GM15510 (cell line): ENCODE measurements at regions not wholly inside any gene's neighbourhood (a gene's known extent, or its start where the extent isn't known, plus 50 kb on each side); places are given as distances from the start of the nearest gene placed in this dataset.

Experiments used
- POLR2A ChIP-seq: IDR thresholded peaks from 3 replicates; pipeline ENCODE4 v1.6.1; 2011; ENCODE audit warnings: borderline replicate concordance; ENCODE audit not compliant: insufficient read length; ENCODE audit errors: extremely low read depth

GRCh38 chr16:86325360-86325759 is 185.0 kb upstream of the FOXF1 start:
- TF ChIP-seq POLR2A: no peak

GRCh38 chr16:86325895-86326294 is 184.4 kb upstream of the FOXF1 start:
- no peak for TF ChIP-seq POLR2A

- no peak for TF ChIP-seq POLR2A
Measured at GRCh38 chr16:86327321-86327720, 183.0 kb upstream of the FOXF1 start.

- no peak for TF ChIP-seq POLR2A
Measured at GRCh38 chr16:86330906-86331305, 179.4 kb upstream of the FOXF1 start.

GRCh38 chr16:86334079-86334635 is 176.2 kb upstream of the FOXF1 start:
- no peak for TF ChIP-seq POLR2A

GRCh38 chr16:86335266-86336172 is 174.8 kb upstream of the FOXF1 start:
- no peak for TF ChIP-seq POLR2A

- TF ChIP-seq POLR2A: no peak
Measured at GRCh38 chr16:86337138-86337537, 173.2 kb upstream of the FOXF1 start.

- no peak for TF ChIP-seq POLR2A
Measured at GRCh38 chr16:86337581-86338402, 172.5 kb upstream of the FOXF1 start.

GRCh38 chr16:86338403-86339115 is 171.8 kb upstream of the FOXF1 start:
- TF ChIP-seq POLR2A: no peak

GRCh38 chr16:86342161-86342834 is 168.0 kb upstream of the FOXF1 start:
- TF ChIP-seq POLR2A: no peak

- TF ChIP-seq POLR2A: no peak
Measured at GRCh38 chr16:86343027-86343795, 167.1 kb upstream of the FOXF1 start.

GRCh38 chr16:86343796-86344585 is 166.3 kb upstream of the FOXF1 start:
- no peak for TF ChIP-seq POLR2A

GRCh38 chr16:86344586-86344871 is 165.8 kb upstream of the FOXF1 start:
- TF ChIP-seq POLR2A: no peak
